Transverse colon (tissue), 4 donors: ENCODE measurements at regions not wholly inside any gene's neighbourhood (a gene's known extent, or its start where the extent isn't known, plus 50 kb on each side); places are given as distances from the start of the nearest gene placed in this dataset.

Experiments
- DNase-seq: peaks from one replicate; pipeline ENCODE4 v3.0.0-alpha.2; 2019
- H3K27ac ChIP-seq, 4 donors: fragments of 200-600 bp; sonication (generic); 2 replicates each; pipeline ENCODE4 v1.5.1; 2016 to 2018; ENCODE audit warnings: inconsistent platforms in 4 of 4
- H3K27me3 ChIP-seq: fragments of 200-600 bp; sonication (generic); 2 replicates; pipeline ENCODE4 v1.5.1; 2017; ENCODE audit warnings: inconsistent platforms
- H3K36me3 ChIP-seq, 4 donors: fragments of 200-600 bp; sonication (generic); 2 replicates each; pipeline ENCODE4 v1.5.1; 2017 to 2019; ENCODE audit warnings: inconsistent platforms in 4 of 4
- H3K4me1 ChIP-seq, 4 donors: fragments of 200-600 bp; sonication (generic); 2 replicates each; pipeline ENCODE4 v1.5.1; 2017 to 2020; ENCODE audit warnings: inconsistent platforms in 4 of 4
- H3K4me3 ChIP-seq, 4 donors: fragments of 200-600 bp; sonication (generic); 1 replicate in 1 of 4; 2 replicates in 3 of 4; pipeline versions ENCODE4 v1.5.1 to v1.6.1; 2017 to 2019; ENCODE audit warnings: inconsistent platforms in 4 of 4
- H3K9me3 ChIP-seq, 2 donors: fragments of 200-600 bp; sonication (generic); 2 replicates each; pipeline ENCODE4 v1.5.1; 2017 to 2019; ENCODE audit warnings: inconsistent platforms in 2 of 2
- CTCF ChIP-seq, 5 experiments: fragments of 200-600 bp in 3 of 5; fragments of 450-650 bp in 2 of 5; sonication (generic) in 3 of 5; IDR thresholded peaks; 1 replicate in 2 of 5; 2 replicates in 3 of 5; pipeline ENCODE4 v1.5.1; 2016 to 2017; ENCODE audit warnings: antibody characterized with exemption in 5 of 5, inconsistent platforms in 3 of 5, mild to moderate bottlenecking in 2 of 5, moderate library complexity in 1 of 5
- EP300 ChIP-seq: sonication (generic); formaldehyde crosslinking; IDR thresholded peaks from one replicate; pipeline ENCODE4 v1.6.1; 2017; ENCODE audit warnings: antibody characterized with exemption, low read depth
- POLR2A ChIP-seq: fragments of 450-650 bp; IDR thresholded peaks from one replicate; pipeline ENCODE4 v1.6.1; 2016; ENCODE audit warnings: antibody characterized with exemption, mild to moderate bottlenecking, moderate library complexity
- POLR2AphosphoS5 ChIP-seq, 3 donors: sonication (generic); formaldehyde crosslinking; IDR thresholded peaks; one replicate each; pipeline ENCODE4 v1.6.1; 2016; ENCODE audit warnings: antibody characterized with exemption in 3 of 3
- WGBS, 2 donors: methylation state at CpG; one replicate each; pipeline ENCODE4 v1.1.5; 2018; ENCODE audit warnings: low coverage in 1 of 2; 5-methylcytosine and 5-hydroxymethylcytosine counted together
- in situ Hi-C, 4 donors: fragments of 200-750 bp; cut with MboI; loops; one replicate each; pipeline versions ENCODE4 v1.15.0 to v1.15.1; 2017; ENCODE audit warnings: low sequenced_read_pairs in 3 of 4, low pct_ligation_motif_present in 1 of 4, low pct_unique_long_range_greater_than_20kb in 1 of 4
- intact Hi-C: fragments of 100-400 bp; cut with DNase I; formaldehyde crosslinking; loops from one replicate; pipeline ENCODE4 v1.15.1; 2023; ENCODE audit warnings: low total_unique reads

- peaks cover 0 to 3% (median 0%) of the 10 kb centered on the region in 4 donors for H3K4me1 ChIP-seq
- no peak overlapping the region for H3K4me3 ChIP-seq
- in situ Hi-C loops (no loop called here), intact Hi-C loops (no loop called here)
- TF ChIP-seq POLR2AphosphoS5 (IDR thresholded peaks at IDR 0.05) (no peak), EP300 (no peak), CTCF (IDR thresholded peaks at IDR 0.05) (no peak), POLR2A (no peak)
- no peak overlapping the region for H3K27ac ChIP-seq
- no peaks in the 10 kb centered on the region for H3K36me3 ChIP-seq
- no peaks in the 10 kb centered on the region for H3K9me3 ChIP-seq
- no peaks in the 10 kb centered on the region for H3K27me3 ChIP-seq
- 49 to 61% methylated on average over 1 of the region's 1 CpG for WGBS, 2 donors
- DNase-seq, result no peak
These were observed 414.1 kb downstream of the CDH26 start for GRCh38 chr20:60372275-60372674.

- Histone ChIP-seq H3K27me3 (no peaks in the 10 kb centered on the region), H3K4me1 (peaks cover 0 to 3% (median 0%) of the 10 kb centered on the region in 4 donors), H3K9me3 (no peaks in the 10 kb centered on the region), H3K36me3 (no peaks in the 10 kb centered on the region), H3K4me3 (no peak overlapping the region), H3K27ac (no peak overlapping the region)
- intact Hi-C loops (no loop called here), in situ Hi-C loops (no loop called here)
- 35 to 80% methylated on average over 1 to 4 of the region's 4 CpGs for WGBS, 2 donors
- DNase-seq, result no peak
- TF ChIP-seq POLR2AphosphoS5 (IDR thresholded peaks at IDR 0.05) (no peak), POLR2A (no peak), EP300 (no peak), CTCF (IDR thresholded peaks at IDR 0.05) (no peak)
These were observed 414.6 kb downstream of the CDH26 start for GRCh38 chr20:60372822-60373221.

- no peak for TF ChIP-seq POLR2AphosphoS5 (IDR thresholded peaks at IDR 0.05)
- TF ChIP-seq CTCF (IDR thresholded peaks at IDR 0.05), result no peak
- TF ChIP-seq EP300, result no peak
- TF ChIP-seq POLR2A, result no peak
- Histone ChIP-seq H3K9me3 (no peaks in the 10 kb centered on the region), H3K36me3 (no peaks in the 10 kb centered on the region), H3K4me3 (no peak overlapping the region), H3K27me3 (no peaks in the 10 kb centered on the region), H3K4me1 (no peaks in the 10 kb centered on the region), H3K27ac (no peak overlapping the region)
- intact Hi-C loops (no loop called here), in situ Hi-C loops (no loop called here)
- no peak for DNase-seq
These were observed 420.4 kb downstream of the CDH26 start for GRCh38 chr20:60378620-60379019.

GRCh38 chr20:60381643-60382400, 423.6 kb downstream of the CDH26 start:
- no peak for DNase-seq
- H3K4me3 ChIP-seq, result no peak overlapping the region
- H3K27me3 ChIP-seq, result no peaks in the 10 kb centered on the region
- no peak for TF ChIP-seq EP300
- TF ChIP-seq POLR2A, result no peak
- TF ChIP-seq POLR2AphosphoS5 (IDR thresholded peaks at IDR 0.05), result no peak
- no peak for TF ChIP-seq CTCF (IDR thresholded peaks at IDR 0.05)
- H3K27ac ChIP-seq, result no peak overlapping the region
- in situ Hi-C loops, result no loop called here
- H3K9me3 ChIP-seq, result no peaks in the 10 kb centered on the region
- whole genome bisulfite sequencing, 2 donors, result 44 to 77% methylated on average over 3 of the region's 3 CpGs
- intact Hi-C loops, result no loop called here
- H3K36me3 ChIP-seq, result no peaks in the 10 kb centered on the region
- H3K4me1 ChIP-seq, result no peaks in the 10 kb centered on the region
